NT2/D1 (cell line): ENCODE measurements at regions not wholly inside any gene's neighbourhood (a gene's known extent, or its start where the extent isn't known, plus 50 kb on each side); places are given as distances from the start of the nearest gene placed in this dataset.

Source experiments
- SUZ12 ChIP-seq: IDR thresholded peaks from 2 replicates; pipeline ENCODE4 v1.6.1; 2011; ENCODE audit not compliant: insufficient read length, insufficient read depth; ENCODE audit errors: extremely low read depth
- ZNF274 ChIP-seq: IDR thresholded peaks from 2 replicates; pipeline ENCODE4 v1.6.1; 2011; ENCODE audit warnings: mild to moderate bottlenecking, low read depth, low read length

DNA sequence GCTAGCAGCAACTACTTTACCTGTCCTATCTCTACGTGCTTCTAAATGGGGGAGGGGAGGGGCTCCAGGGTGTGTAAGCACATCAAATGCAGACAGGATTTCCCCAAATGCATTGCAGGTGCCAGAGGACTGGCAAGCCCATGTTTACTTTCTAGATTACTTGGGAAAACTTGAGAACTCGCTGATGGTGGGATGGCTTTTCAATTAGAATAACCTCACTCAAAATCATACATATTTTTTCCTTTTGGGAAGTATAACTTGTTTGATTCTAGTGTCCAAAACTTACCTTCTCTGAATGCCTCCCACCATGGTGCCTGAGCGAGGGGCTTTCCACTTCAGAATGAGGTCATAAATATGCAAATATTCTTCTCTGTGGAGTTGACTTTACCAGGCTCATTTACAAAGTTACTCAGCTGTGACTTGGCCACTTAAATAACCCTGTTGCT is 191.3 kb upstream of the RHOBTB1 start:
- TF ChIP-seq SUZ12 (no peak), ZNF274 (no peak)
